Ishikawa (cell line): ENCODE measurements at regions not wholly inside any gene's neighbourhood (a gene's known extent, or its start where the extent isn't known, plus 50 kb on each side); places are given as distances from the start of the nearest gene placed in this dataset.

Experiments used
- CEBPB ChIP-seq: IDR thresholded peaks from 2 replicates; pipeline ENCODE4 v1.6.1; 2012
- CREB1 ChIP-seq: IDR thresholded peaks from 2 replicates; pipeline ENCODE4 v1.6.1; 2012; ENCODE audit warnings: low read depth
- EGR1 ChIP-seq: IDR thresholded peaks from 2 replicates; pipeline ENCODE4 v1.6.1; 2012
- EP300 ChIP-seq: IDR thresholded peaks from 2 replicates; pipeline ENCODE4 v1.6.1; 2012; ENCODE audit warnings: borderline replicate concordance
- FOXM1 ChIP-seq: IDR thresholded peaks from 2 replicates; pipeline ENCODE4 v1.6.1; 2012; ENCODE audit warnings: low read depth, borderline replicate concordance
- NFIC ChIP-seq: IDR thresholded peaks from 2 replicates; pipeline ENCODE4 v1.6.1; 2012
- RAD21 ChIP-seq: IDR thresholded peaks from 2 replicates; pipeline ENCODE4 v1.6.1; 2012; ENCODE audit warnings: low read depth
- TAF1 ChIP-seq: IDR thresholded peaks from 2 replicates; pipeline ENCODE4 v1.6.1; 2012; ENCODE audit warnings: low read depth, mild to moderate bottlenecking
- TCF12 ChIP-seq: IDR thresholded peaks from 2 replicates; pipeline ENCODE4 v1.6.1; 2012; ENCODE audit warnings: low read depth
- TEAD4 ChIP-seq: IDR thresholded peaks from 2 replicates; pipeline ENCODE4 v1.6.1; 2012
- YY1 ChIP-seq: IDR thresholded peaks from 2 replicates; pipeline ENCODE4 v1.6.1; 2012; ENCODE audit warnings: low read depth
- ZBTB7A ChIP-seq: IDR thresholded peaks from 2 replicates; pipeline ENCODE4 v1.6.1; 2012; ENCODE audit warnings: low read depth
- TF ChIP-seq, protein P1 (sequence below): IDR thresholded peaks from 2 replicates; pipeline ENCODE4 v1.6.1; 2012
- TF ChIP-seq, protein P2 (sequence below): IDR thresholded peaks from 2 replicates; pipeline ENCODE4 v1.6.1; 2012; ENCODE audit warnings: low read depth, mild to moderate bottlenecking
- TF ChIP-seq, protein P3 (sequence below): IDR thresholded peaks from 2 replicates; pipeline ENCODE4 v1.6.1; 2012

DNA sequence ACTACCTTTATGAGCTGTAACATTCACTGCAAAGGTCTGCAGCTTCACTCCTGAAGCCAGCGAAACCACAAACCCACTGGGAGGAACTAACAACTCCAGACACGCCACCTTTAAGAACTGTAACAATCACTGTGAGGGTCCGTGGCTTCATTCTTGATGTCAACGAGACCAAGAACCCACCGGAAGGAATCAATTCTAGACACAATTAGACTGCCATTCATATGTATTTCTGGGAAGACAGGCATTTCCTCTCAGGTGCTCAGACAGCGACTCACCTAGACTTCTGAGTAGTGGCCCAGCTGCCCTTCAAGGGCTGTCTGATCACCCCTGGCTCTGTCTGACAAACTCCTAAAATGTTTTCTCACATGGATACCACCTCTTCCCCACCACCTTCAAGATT, 506.8 kb downstream of the PDCD6IP start:
- TF ChIP-seq, protein P1, sequence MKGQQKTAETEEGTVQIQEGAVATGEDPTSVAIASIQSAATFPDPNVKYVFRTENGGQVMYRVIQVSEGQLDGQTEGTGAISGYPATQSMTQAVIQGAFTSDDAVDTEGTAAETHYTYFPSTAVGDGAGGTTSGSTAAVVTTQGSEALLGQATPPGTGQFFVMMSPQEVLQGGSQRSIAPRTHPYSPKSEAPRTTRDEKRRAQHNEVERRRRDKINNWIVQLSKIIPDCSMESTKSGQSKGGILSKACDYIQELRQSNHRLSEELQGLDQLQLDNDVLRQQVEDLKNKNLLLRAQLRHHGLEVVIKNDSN, result no peak
- TF ChIP-seq ZBTB7A (no peak), YY1 (no peak), EGR1 (no peak), RAD21 (no peak), FOXM1 (no peak), TEAD4 (no peak), NFIC (no peak), EP300 (no peak)
- TF ChIP-seq, protein P2, sequence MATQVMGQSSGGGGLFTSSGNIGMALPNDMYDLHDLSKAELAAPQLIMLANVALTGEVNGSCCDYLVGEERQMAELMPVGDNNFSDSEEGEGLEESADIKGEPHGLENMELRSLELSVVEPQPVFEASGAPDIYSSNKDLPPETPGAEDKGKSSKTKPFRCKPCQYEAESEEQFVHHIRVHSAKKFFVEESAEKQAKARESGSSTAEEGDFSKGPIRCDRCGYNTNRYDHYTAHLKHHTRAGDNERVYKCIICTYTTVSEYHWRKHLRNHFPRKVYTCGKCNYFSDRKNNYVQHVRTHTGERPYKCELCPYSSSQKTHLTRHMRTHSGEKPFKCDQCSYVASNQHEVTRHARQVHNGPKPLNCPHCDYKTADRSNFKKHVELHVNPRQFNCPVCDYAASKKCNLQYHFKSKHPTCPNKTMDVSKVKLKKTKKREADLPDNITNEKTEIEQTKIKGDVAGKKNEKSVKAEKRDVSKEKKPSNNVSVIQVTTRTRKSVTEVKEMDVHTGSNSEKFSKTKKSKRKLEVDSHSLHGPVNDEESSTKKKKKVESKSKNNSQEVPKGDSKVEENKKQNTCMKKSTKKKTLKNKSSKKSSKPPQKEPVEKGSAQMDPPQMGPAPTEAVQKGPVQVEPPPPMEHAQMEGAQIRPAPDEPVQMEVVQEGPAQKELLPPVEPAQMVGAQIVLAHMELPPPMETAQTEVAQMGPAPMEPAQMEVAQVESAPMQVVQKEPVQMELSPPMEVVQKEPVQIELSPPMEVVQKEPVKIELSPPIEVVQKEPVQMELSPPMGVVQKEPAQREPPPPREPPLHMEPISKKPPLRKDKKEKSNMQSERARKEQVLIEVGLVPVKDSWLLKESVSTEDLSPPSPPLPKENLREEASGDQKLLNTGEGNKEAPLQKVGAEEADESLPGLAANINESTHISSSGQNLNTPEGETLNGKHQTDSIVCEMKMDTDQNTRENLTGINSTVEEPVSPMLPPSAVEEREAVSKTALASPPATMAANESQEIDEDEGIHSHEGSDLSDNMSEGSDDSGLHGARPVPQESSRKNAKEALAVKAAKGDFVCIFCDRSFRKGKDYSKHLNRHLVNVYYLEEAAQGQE, result no peak
- TF ChIP-seq, protein P3, sequence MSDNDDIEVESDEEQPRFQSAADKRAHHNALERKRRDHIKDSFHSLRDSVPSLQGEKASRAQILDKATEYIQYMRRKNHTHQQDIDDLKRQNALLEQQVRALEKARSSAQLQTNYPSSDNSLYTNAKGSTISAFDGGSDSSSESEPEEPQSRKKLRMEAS, result no peak

DNA sequence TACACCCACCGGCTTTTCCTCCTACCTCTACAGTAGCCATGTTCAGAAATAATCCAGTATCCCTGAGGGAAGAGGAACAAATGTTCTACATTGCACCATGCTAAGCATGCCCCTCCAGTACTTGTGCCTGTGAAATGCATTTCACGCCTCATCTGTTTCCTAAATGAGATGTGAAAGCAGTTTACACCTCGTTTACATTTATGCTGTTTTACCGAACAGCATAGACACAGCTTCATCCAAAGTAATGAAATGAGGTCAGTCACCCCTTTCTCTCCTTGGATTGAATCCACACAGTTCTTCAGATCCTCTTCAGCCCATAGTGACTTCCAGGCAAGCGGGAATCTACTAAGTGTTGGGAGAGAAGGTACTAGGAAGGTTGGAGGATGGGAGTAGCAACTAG, 514.3 kb downstream of the PDCD6IP start:
- no peak for TF ChIP-seq TEAD4
- TF ChIP-seq RAD21, result no peak
- TF ChIP-seq, protein P2, result no peak
- no peak for TF ChIP-seq CEBPB
- TF ChIP-seq, protein P3, result no peak
- TF ChIP-seq TCF12, result no peak
- TF ChIP-seq EP300, result no peak
- TF ChIP-seq NFIC, result no peak
- TF ChIP-seq ZBTB7A, result no peak
- no peak for TF ChIP-seq YY1
- TF ChIP-seq FOXM1, result no peak
- no peak for TF ChIP-seq EGR1
- TF ChIP-seq CREB1, result no peak
- TF ChIP-seq TAF1, result no peak
- TF ChIP-seq, protein P1, result no peak

DNA sequence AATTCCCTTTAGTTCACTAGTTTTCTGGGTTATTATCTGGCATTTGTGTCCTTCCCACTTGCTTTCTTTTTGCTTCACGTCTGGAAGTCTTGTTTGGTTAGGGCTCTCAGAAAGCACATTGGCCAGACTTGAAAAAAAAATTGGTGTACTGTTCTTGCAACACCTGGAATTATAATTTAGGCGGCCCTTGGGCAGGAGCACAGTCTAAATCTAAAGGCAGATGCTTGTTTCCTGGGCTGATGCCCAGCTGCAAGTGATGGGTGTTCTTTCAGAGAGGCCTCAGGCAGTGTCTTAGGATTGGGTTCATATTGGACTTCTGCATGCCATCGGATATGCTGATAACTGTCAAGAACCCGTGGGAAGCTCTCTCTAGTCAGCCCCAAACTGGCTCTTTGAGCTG, 521.5 kb downstream of the PDCD6IP start:
- TF ChIP-seq CEBPB (no peak), YY1 (no peak), EGR1 (no peak), ZBTB7A (no peak), CREB1 (no peak), EP300 (no peak), TEAD4 (no peak), FOXM1 (no peak), NFIC (no peak), RAD21 (no peak), TAF1 (no peak), TCF12 (no peak)
- TF ChIP-seq, protein P2, result no peak
- TF ChIP-seq, protein P1, result no peak
- TF ChIP-seq, protein P3, result no peak

DNA sequence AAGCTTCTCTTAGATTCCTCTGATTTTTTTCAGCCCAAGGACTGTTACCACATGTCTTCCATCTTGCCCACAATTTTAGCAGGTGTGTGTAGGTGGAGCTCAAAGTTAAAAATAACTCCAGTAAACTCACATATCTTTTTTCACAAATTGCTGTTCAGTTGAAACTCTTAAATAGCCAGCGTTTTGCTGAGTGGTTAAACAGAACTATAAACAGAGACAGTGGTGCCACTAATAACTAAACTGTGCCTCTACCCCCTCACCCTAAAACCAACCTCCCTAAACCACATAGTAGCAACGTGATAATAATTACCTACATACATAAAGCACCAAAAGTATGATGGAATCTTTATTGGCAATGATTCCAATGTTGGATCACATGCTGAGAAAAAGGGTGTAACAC, 525.1 kb downstream of the PDCD6IP start:
- no peak for TF ChIP-seq ZBTB7A
- no peak for TF ChIP-seq CEBPB
- no peak for TF ChIP-seq TEAD4
- no peak for TF ChIP-seq FOXM1
- no peak for TF ChIP-seq EP300
- TF ChIP-seq TAF1, result no peak
